ENCODE measurements at regions not wholly inside any gene's neighbourhood (a gene's known extent, or its start where the extent isn't known, plus 50 kb on each side); places are given as distances from the start of the nearest gene placed in this dataset.

GRCh38 chr7:94330269-94331020, 64.2 kb upstream of the COL1A2 start:
- Histone ChIP-seq H3K9me3 (ENCODE audit: insufficient read depth, low read depth, low read length) (no peaks in the 10 kb centered on the region), H4K20me1 (ENCODE audit: insufficient read depth, low read length) (no peaks in the 10 kb centered on the region), H3K9ac (ENCODE audit: low read length) (no peak overlapping the region), H3K27me3 (ENCODE audit: insufficient read depth, low read length) (no peaks in the 10 kb centered on the region), H3K4me3 (ENCODE audit: insufficient read depth, low read depth, low read length) (no peak overlapping the region), H3K79me2 (ENCODE audit: insufficient read depth, low read length) (no peaks in the 10 kb centered on the region), H3K4me2 (ENCODE audit: low read length) (no peak overlapping the region), H3K27ac (ENCODE audit: low read depth, low read length) (no peak overlapping the region), H3K4me1 (ENCODE audit: insufficient read depth, low read length) (peaks cover under 1% of the 10 kb centered on the region), H3K36me3 (ENCODE audit: insufficient read depth, low read length) (no peaks in the 10 kb centered on the region), H2AFZ (ENCODE audit: low read depth, low read length) (no peak overlapping the region)
- H3K4me1 Mint-ChIP-seq (ENCODE audit: low read depth, unreplicated experiment) = peaks cover 20% of the 10 kb centered on the region
- TF ChIP-seq CTCF (IDR thresholded peaks at IDR 0.05; ENCODE audit: insufficient read depth, low read depth, low read length) = no peak
- no peak for TF ChIP-seq EZH2 (IDR thresholded peaks at IDR 0.05; ENCODE audit: insufficient read depth, low read length)
- H3K27me3 Mint-ChIP-seq (ENCODE audit: low read depth, unreplicated experiment) = no peaks in the 10 kb centered on the region
- DNase-seq (ENCODE audit: low read depth) (no peak), FAIRE-seq (no peak)
- H3K9me3 Mint-ChIP-seq (ENCODE audit: unreplicated experiment) = peaks cover 8% of the 10 kb centered on the region
- no peak overlapping the region for H3K4me3 Mint-ChIP-seq (ENCODE audit: unreplicated experiment)
- H3K36me3 Mint-ChIP-seq (ENCODE audit: low read depth, unreplicated experiment) = peaks cover 7% of the 10 kb centered on the region
- H3K27ac Mint-ChIP-seq (ENCODE audit: unreplicated experiment) = no peak overlapping the region

GRCh38 chr7:94332571-94332970, 62.1 kb upstream of the COL1A2 start:
- Histone ChIP-seq H3K36me3 (ENCODE audit: insufficient read depth, low read length) (no peaks in the 10 kb centered on the region), H3K27ac (ENCODE audit: low read depth, low read length) (no peak overlapping the region), H4K20me1 (ENCODE audit: insufficient read depth, low read length) (no peaks in the 10 kb centered on the region), H3K9me3 (ENCODE audit: insufficient read depth, low read depth, low read length) (no peaks in the 10 kb centered on the region), H3K79me2 (ENCODE audit: insufficient read depth, low read length) (no peaks in the 10 kb centered on the region), H3K4me1 (ENCODE audit: insufficient read depth, low read length) (peaks cover 9% of the 10 kb centered on the region), H3K4me2 (ENCODE audit: low read length) (no peak overlapping the region), H2AFZ (ENCODE audit: low read depth, low read length) (no peak overlapping the region), H3K9ac (ENCODE audit: low read length) (no peak overlapping the region), H3K27me3 (ENCODE audit: insufficient read depth, low read length) (no peaks in the 10 kb centered on the region), H3K4me3 (ENCODE audit: insufficient read depth, low read depth, low read length) (no peak overlapping the region)
- TF ChIP-seq CTCF (IDR thresholded peaks at IDR 0.05; ENCODE audit: insufficient read depth, low read depth, low read length) = no peak
- no peak for TF ChIP-seq EZH2 (IDR thresholded peaks at IDR 0.05; ENCODE audit: insufficient read depth, low read length)
- Mint-ChIP-seq H3K4me3 (ENCODE audit: unreplicated experiment) (no peak overlapping the region), H3K27me3 (ENCODE audit: low read depth, unreplicated experiment) (no peaks in the 10 kb centered on the region), H3K4me1 (ENCODE audit: low read depth, unreplicated experiment) (peaks cover 37% of the 10 kb centered on the region), H3K9me3 (ENCODE audit: unreplicated experiment) (peaks cover 5% of the 10 kb centered on the region), H3K27ac (ENCODE audit: unreplicated experiment) (no peak overlapping the region), H3K36me3 (ENCODE audit: low read depth, unreplicated experiment) (no peaks in the 10 kb centered on the region)
- FAIRE-seq = no peak
- no peak for DNase-seq (ENCODE audit: low read depth)

- H3K36me3 Mint-ChIP-seq (ENCODE audit: low read depth, unreplicated experiment) = no peaks in the 10 kb centered on the region
- H3K4me1 ChIP-seq (ENCODE audit: insufficient read depth, low read length) = peaks cover 9% of the 10 kb centered on the region
- FAIRE-seq (peak; percentile 23), DNase-seq (ENCODE audit: low read depth) (no peak)
- H3K27ac Mint-ChIP-seq (ENCODE audit: unreplicated experiment) = no peak overlapping the region
- H4K20me1 ChIP-seq (ENCODE audit: insufficient read depth, low read length) = no peaks in the 10 kb centered on the region
- H3K27me3 Mint-ChIP-seq (ENCODE audit: low read depth, unreplicated experiment) = no peaks in the 10 kb centered on the region
- TF ChIP-seq EZH2 (IDR thresholded peaks at IDR 0.05; ENCODE audit: insufficient read depth, low read length) = no peak
- TF ChIP-seq CTCF (IDR thresholded peaks at IDR 0.05; ENCODE audit: insufficient read depth, low read depth, low read length) = no peak
- no peaks in the 10 kb centered on the region for H3K79me2 ChIP-seq (ENCODE audit: insufficient read depth, low read length)
- H2AFZ ChIP-seq (ENCODE audit: low read depth, low read length) = no peak overlapping the region
- no peak overlapping the region for H3K27ac ChIP-seq (ENCODE audit: low read depth, low read length)
- H3K27me3 ChIP-seq (ENCODE audit: insufficient read depth, low read length) = no peaks in the 10 kb centered on the region
- no peak overlapping the region for H3K9ac ChIP-seq (ENCODE audit: low read length)
- no peaks in the 10 kb centered on the region for H3K36me3 ChIP-seq (ENCODE audit: insufficient read depth, low read length)
- H3K4me1 Mint-ChIP-seq (ENCODE audit: low read depth, unreplicated experiment) = peaks cover 43% of the 10 kb centered on the region
- no peaks in the 10 kb centered on the region for H3K9me3 Mint-ChIP-seq (ENCODE audit: unreplicated experiment)
- no peaks in the 10 kb centered on the region for H3K9me3 ChIP-seq (ENCODE audit: insufficient read depth, low read depth, low read length)
- H3K4me3 Mint-ChIP-seq (ENCODE audit: unreplicated experiment) = no peak overlapping the region
- H3K4me2 ChIP-seq (ENCODE audit: low read length) = no peak overlapping the region
- H3K4me3 ChIP-seq (ENCODE audit: insufficient read depth, low read depth, low read length) = no peak overlapping the region
Measured at GRCh38 chr7:94333810-94334209, 60.9 kb upstream of the COL1A2 start.

Data from astrocyte (in vitro differentiated cells and primary cell).